Ovary (tissue), 3 donors: ENCODE measurements at regions not wholly inside any gene's neighbourhood (a gene's known extent, or its start where the extent isn't known, plus 50 kb on each side); places are given as distances from the start of the nearest gene placed in this dataset.

Experiments used
- EP300 ChIP-seq: sonication (generic); formaldehyde crosslinking; IDR thresholded peaks from one replicate; pipeline ENCODE4 v1.6.1; 2017; ENCODE audit warnings: antibody characterized with exemption
- POLR2A ChIP-seq: fragments of 450-650 bp; IDR thresholded peaks from one replicate; pipeline ENCODE4 v1.6.1; 2017; ENCODE audit warnings: antibody characterized with exemption, mild to moderate bottlenecking, moderate library complexity
- TF ChIP-seq, protein P1 (sequence below), 3 donors: fragments of 450-650 bp in 2 of 3; fragments of 200-600 bp in 1 of 3; IDR thresholded peaks; one replicate each; pipeline versions ENCODE4 v1.5.1 to v1.8.0; 2016 to 2022; ENCODE audit warnings: antibody characterized with exemption in 3 of 3, mild to moderate bottlenecking in 1 of 3
- donor health status: DM: no; HTN: no; CAD: no.

DNA sequence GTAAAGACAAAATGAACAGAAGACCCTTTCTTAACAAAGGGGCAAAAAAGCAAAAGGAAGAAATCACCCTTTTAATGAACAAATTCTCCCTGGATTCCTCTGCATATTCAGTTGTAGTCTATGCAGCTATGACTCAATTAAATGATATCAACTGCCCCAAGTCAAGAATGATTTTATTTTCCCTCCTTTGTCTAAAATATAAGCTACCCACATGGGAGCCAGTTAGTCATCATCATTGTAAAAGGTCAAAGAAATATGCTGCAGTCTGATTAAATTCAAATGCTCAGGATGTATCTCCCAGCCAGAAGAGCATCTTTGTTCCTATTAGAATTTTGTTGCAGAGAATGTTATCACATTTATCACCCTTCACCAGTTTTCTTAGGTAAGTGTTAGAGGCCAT is 84.0 kb downstream of the SST start:
- TF ChIP-seq, protein P1, sequence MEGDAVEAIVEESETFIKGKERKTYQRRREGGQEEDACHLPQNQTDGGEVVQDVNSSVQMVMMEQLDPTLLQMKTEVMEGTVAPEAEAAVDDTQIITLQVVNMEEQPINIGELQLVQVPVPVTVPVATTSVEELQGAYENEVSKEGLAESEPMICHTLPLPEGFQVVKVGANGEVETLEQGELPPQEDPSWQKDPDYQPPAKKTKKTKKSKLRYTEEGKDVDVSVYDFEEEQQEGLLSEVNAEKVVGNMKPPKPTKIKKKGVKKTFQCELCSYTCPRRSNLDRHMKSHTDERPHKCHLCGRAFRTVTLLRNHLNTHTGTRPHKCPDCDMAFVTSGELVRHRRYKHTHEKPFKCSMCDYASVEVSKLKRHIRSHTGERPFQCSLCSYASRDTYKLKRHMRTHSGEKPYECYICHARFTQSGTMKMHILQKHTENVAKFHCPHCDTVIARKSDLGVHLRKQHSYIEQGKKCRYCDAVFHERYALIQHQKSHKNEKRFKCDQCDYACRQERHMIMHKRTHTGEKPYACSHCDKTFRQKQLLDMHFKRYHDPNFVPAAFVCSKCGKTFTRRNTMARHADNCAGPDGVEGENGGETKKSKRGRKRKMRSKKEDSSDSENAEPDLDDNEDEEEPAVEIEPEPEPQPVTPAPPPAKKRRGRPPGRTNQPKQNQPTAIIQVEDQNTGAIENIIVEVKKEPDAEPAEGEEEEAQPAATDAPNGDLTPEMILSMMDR (IDR thresholded peaks at IDR 0.05), result no peak
- TF ChIP-seq EP300 (no peak), POLR2A (no peak)
